ENCODE measurements at regions not wholly inside any gene's neighbourhood (a gene's known extent, or its start where the extent isn't known, plus 50 kb on each side); places are given as distances from the start of the nearest gene placed in this dataset.
A peak's percentile ranks its signal among the peaks of the same experiment; 100 is the strongest.

DNA sequence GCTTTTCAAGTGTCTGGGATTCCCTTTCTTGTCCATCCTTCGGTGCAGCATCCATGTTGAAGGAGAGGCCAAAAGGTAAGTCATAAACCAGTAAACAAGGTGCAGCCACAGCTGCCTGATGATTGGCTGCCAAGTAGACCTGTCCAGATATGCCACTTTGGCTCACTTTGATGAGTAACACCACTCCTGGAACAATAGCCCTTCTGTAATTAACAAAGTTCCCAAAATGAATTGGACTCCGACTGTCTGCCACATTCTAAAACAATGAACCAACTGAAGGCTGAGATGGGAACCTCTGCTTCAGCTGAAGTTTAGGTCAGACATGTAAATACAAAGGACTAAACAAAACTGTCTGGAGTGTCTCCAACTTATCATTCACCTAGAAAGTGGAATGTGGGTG lies 82.2 kb upstream of the LGALSL start:
- DNase-seq: no peak
- intact Hi-C loops (cut with DNase I): no loop called here
- ATAC-seq: no peak
- no peaks in the 10 kb centered on the region for H3K9me3 ChIP-seq
- TF ChIP-seq, protein P1, sequence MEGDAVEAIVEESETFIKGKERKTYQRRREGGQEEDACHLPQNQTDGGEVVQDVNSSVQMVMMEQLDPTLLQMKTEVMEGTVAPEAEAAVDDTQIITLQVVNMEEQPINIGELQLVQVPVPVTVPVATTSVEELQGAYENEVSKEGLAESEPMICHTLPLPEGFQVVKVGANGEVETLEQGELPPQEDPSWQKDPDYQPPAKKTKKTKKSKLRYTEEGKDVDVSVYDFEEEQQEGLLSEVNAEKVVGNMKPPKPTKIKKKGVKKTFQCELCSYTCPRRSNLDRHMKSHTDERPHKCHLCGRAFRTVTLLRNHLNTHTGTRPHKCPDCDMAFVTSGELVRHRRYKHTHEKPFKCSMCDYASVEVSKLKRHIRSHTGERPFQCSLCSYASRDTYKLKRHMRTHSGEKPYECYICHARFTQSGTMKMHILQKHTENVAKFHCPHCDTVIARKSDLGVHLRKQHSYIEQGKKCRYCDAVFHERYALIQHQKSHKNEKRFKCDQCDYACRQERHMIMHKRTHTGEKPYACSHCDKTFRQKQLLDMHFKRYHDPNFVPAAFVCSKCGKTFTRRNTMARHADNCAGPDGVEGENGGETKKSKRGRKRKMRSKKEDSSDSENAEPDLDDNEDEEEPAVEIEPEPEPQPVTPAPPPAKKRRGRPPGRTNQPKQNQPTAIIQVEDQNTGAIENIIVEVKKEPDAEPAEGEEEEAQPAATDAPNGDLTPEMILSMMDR (IDR thresholded peaks at IDR 0.05): no peak
- TF ChIP-seq POLR2A (IDR thresholded peaks at IDR 0.05): no peak
- H3K27me3 ChIP-seq: no peaks in the 10 kb centered on the region
- H3K27ac ChIP-seq: no peak overlapping the region
- no peak overlapping the region for H3K4me3 ChIP-seq
- H3K36me3 ChIP-seq (replicated peaks in 1 of 2; ENCODE audit: insufficient read depth in 1 of 2, low read depth in 2 of 2): no peaks in the 10 kb centered on the region
- WGBS, 2 donors: 76 to 83% methylated on average over 2 of the region's 2 CpGs
- H3K4me1 ChIP-seq: peaks cover 6% of the 10 kb centered on the region

DNA sequence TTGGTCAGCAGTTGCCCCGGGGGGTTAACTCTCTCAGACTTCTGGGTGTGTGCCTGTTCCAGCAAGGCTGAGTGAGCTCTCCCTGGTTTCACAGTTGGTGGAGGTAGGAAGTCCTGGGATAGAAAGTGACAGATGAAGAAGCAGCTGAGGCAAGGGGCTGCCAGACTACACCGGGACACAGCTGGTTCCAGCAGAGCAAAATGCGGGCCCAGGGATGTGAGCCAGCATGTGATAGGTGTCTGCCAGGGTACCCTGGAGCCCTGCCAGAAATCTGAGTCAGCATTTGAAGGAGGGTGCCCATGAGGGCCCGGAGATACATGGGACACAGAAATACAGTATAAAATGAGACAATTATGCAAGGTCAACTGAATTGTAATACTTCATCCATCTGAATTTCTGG lies 79.3 kb upstream of the LGALSL start:
- DNase-seq (peak; percentile 57 to 72 (median 62)), ATAC-seq (peak; percentile 55)
- no peaks in the 10 kb centered on the region for H3K9me3 ChIP-seq
- H3K36me3 ChIP-seq (replicated peaks in 1 of 2; ENCODE audit: insufficient read depth in 1 of 2, low read depth in 2 of 2): no peaks in the 10 kb centered on the region
- H3K4me1 ChIP-seq: peaks cover 6% of the 10 kb centered on the region
- H3K27me3 ChIP-seq: peaks cover 0 to 5% of the 10 kb centered on the region in 2 donors
- H3K4me3 ChIP-seq: no peak overlapping the region
- H3K27ac ChIP-seq: no peak overlapping the region
- intact Hi-C loops (cut with DNase I): no loop called here
- TF ChIP-seq POLR2A (IDR thresholded peaks at IDR 0.05): no peak
- TF ChIP-seq, protein P1 (IDR thresholded peaks at IDR 0.05): no peak
- 9 to 30% methylated on average over 4 of the region's 4 CpGs for WGBS, 2 donors

DNA sequence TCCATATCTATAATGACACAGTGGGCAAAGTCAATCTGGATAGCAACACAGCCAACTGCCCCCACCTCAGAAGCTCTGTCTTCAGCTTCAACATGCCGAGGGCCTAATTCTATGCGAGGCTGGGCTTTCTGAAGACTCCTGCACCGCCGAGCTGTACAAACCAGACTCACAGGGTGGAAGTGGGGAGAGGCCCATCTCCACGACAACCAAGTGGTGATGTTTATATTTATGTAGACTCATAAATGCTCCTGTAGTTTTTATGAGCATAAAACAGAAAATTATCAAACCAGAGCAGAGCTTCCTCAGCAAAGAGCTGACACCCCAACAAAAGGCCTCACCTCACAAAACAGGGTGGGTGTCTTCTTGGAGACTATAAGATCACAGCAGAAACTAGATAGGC lies 77.0 kb upstream of the LGALSL start:
- H3K4me1 ChIP-seq: peaks cover 6% of the 10 kb centered on the region
- no peak overlapping the region for H3K27ac ChIP-seq
- H3K9me3 ChIP-seq: no peaks in the 10 kb centered on the region
- intact Hi-C loops (cut with DNase I): no loop called here
- ATAC-seq (no peak), DNase-seq (no peak)
- H3K27me3 ChIP-seq: peaks cover 0 to 5% of the 10 kb centered on the region in 2 donors
- H3K36me3 ChIP-seq (replicated peaks in 1 of 2; ENCODE audit: insufficient read depth in 1 of 2, low read depth in 2 of 2): no peaks in the 10 kb centered on the region
- 77 to 86% methylated on average over 5 of the region's 5 CpGs for WGBS, 2 donors
- TF ChIP-seq POLR2A (IDR thresholded peaks at IDR 0.05): no peak
- TF ChIP-seq, protein P1 (IDR thresholded peaks at IDR 0.05): no peak
- no peak overlapping the region for H3K4me3 ChIP-seq

DNA sequence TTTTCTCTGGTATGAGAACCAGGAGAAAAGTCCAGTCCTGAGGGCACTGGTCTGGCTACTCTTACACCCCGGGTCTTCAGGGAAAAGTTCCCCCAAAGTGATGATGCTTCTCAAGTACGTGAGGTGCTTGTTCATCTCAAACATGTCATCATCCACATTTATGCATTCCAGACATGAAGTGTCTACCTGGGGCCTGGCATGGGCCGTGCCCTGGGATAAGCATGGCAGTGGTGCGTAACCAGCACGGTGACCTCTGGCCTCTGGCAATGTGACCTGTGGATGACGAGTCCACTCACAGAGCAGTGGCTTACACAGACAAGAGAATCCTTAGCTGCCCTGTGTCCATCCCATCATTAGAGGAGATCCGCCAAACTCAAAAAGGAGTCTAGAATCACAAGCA lies 74.8 kb upstream of the LGALSL start:
- no peak overlapping the region for H3K4me3 ChIP-seq
- no peak for DNase-seq
- TF ChIP-seq, protein P1 (IDR thresholded peaks at IDR 0.05): no peak
- TF ChIP-seq POLR2A (IDR thresholded peaks at IDR 0.05): no peak
- no peaks in the 10 kb centered on the region for H3K9me3 ChIP-seq
- 80 to 82% methylated on average over 5 to 7 of the region's 7 CpGs for WGBS, 2 donors
- H3K27me3 ChIP-seq: peaks cover 0 to 5% of the 10 kb centered on the region in 2 donors
- intact Hi-C loops (cut with DNase I): no loop called here
- no peaks in the 10 kb centered on the region for H3K36me3 ChIP-seq (replicated peaks in 1 of 2; ENCODE audit: insufficient read depth in 1 of 2, low read depth in 2 of 2)
- ATAC-seq: no peak
- peaks cover 6% of the 10 kb centered on the region for H3K4me1 ChIP-seq
- no peak overlapping the region for H3K27ac ChIP-seq

DNA sequence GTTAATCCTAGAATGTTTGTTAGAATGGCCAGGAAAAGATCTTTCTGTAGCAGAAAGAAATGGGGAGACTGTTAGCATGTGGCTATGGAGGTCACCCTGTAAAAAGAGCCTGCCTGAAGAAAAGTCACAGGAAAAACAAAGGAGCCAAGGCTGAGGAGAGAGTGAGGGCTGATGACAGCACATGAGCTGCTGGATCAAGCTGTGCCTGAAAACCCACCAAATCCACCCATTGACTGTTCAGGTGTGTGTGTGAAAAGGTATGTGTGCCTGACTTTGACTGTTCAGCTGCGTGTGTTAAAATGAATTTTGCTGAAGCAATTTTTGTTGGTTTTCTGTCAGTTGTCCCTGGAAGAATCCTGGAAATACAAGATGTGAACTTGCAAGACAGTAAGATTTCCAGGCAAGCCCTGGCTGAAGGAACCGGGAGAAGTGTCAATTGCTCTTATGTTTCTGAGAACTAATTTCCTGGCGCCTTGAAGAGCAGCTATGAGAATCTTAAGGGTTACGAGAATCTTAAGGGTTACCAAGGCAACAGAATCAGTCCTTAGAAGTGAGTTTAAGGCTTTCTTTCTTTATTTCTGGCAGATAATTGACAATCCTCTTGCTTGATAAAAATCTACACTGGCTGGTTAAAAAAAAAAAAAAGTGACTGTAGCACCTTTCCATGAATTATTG lies 73.0 kb upstream of the LGALSL start:
- intact Hi-C loops (cut with DNase I): no loop called here
- 71 to 76% methylated on average over 4 of the region's 4 CpGs for WGBS, 2 donors
- Histone ChIP-seq H3K4me3 (no peak overlapping the region), H3K27me3 (peaks cover 0 to 5% of the 10 kb centered on the region in 2 donors), H3K9me3 (no peaks in the 10 kb centered on the region), H3K4me1 (no peaks in the 10 kb centered on the region), H3K27ac (no peak overlapping the region), H3K36me3 (replicated peaks in 1 of 2; ENCODE audit: insufficient read depth in 1 of 2, low read depth in 2 of 2) (no peaks in the 10 kb centered on the region)
- TF ChIP-seq, protein P1 (IDR thresholded peaks at IDR 0.05): no peak
- TF ChIP-seq POLR2A (IDR thresholded peaks at IDR 0.05): no peak
- ATAC-seq (no peak), DNase-seq (no peak)
